ENCODE measurements at regions not wholly inside any gene's neighbourhood (a gene's known extent, or its start where the extent isn't known, plus 50 kb on each side); places are given as distances from the start of the nearest gene placed in this dataset.
"Not testable (repeated sequence)": the region's sequence is repeated elsewhere in the genome, so short reads cannot be mapped to it uniquely, and the experiment has no call there.

DNA sequence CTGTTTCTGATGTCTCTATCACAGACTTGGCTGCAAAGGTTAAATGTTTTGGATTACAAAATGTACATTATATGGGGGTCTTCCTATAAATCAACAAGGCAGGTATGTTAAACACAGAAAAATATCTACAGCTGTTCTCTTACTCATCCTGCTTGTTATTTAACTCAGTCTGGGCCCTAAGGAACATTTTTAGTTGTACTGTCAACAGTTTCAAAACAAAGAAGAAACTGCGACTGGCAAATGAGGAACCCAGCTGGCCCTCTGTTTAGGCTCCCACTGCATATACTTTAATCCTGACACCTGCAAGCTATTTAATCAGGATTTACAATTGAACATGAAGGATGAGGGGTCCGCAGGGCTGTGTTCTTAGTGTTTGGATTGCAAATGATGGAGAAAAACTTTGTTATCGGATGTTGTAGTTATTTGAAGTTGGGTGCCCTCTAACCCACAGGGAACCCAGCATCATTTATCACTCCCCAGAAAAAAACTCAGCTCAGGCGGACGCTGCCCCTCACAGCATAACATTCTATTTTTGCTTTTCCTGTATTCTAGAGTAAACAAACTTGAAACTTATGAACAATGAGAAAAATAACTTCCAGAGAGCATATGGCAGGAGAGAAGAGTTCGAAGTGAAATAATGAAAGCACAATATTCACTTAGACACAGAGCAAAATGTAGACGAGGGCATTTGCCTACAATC, 91.2 kb downstream of the POLR2M start:
- H3K4me3 ChIP-seq = no peak overlapping the region
- TF ChIP-seq POLR2AphosphoS5 (IDR thresholded peaks at IDR 0.05; ENCODE audit: borderline replicate concordance, low read depth, low read length) = no peak
- no peak for TF ChIP-seq EZH2 (IDR thresholded peaks at IDR 0.05)
- no peaks in the 10 kb centered on the region for H3K36me3 ChIP-seq (ENCODE audit: insufficient read depth, low read length)

DNA sequence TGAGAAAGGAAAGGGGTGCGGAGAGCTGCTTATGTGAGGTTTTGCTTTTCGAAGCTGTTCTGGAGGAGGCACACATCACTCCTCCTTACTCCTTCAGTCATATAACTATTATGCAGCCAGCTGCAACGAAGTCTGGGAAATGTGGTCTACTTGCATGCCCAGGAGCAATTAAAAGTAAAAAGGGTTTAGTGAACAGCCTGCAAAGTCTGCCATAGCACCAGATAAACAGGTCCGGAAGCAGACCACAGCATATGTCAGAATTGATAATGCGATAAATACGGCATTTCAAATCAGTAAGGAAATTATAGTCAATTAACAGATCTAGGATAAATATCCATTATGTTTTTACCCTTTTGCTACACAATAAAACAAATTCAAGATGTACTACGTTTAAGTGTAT, 99.5 kb downstream of the POLR2M start:
- H3K4me3 ChIP-seq = no peak overlapping the region
- no peaks in the 10 kb centered on the region for H3K36me3 ChIP-seq (ENCODE audit: insufficient read depth, low read length)
- no peak overlapping the region for H3K27ac ChIP-seq
- H3K9me3 ChIP-seq (ENCODE audit: low read depth, low read length) = no peaks in the 10 kb centered on the region
- no peak for DNase-seq (ENCODE audit: low read depth, low spot score)
- no peak overlapping the region for H3K9ac ChIP-seq (ENCODE audit: insufficient read length)
- TF ChIP-seq POLR2AphosphoS5 (IDR thresholded peaks at IDR 0.05; ENCODE audit: borderline replicate concordance, low read depth, low read length) (no peak), EZH2 (IDR thresholded peaks at IDR 0.05) (no peak), FOXP2 (optimal IDR thresholded peaks at IDR 0.05; ENCODE audit: control extremely low read depth, extremely low read length, insufficient read depth) (no peak)

More for the DNA sequence above, 91.2 kb downstream of the POLR2M start:
- no peak overlapping the region for H3K27ac ChIP-seq
- H3K9ac ChIP-seq (ENCODE audit: insufficient read length) = no peak overlapping the region
- DNase-seq (ENCODE audit: low read depth, low spot score) = no peak
- H3K9me3 ChIP-seq (ENCODE audit: low read depth, low read length) = no peaks in the 10 kb centered on the region

DNA sequence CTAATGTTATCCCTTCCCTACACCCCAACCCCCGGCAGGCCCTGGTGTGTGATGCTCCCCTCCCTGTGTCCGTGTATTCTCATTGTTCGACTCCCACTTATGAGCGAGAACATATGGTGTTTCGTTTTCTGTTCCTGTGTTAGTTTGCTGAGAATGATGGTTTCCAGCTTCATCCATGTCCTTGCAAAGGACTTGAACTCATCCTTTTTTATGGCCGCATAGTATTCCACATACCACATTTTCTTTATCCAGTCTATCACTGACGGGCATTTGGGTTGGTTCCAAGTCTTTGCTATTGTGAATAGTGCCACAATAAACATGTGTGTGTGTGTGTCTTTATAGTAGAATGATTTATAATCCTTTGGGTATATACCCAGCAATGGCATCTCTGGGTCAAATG, 102.8 kb downstream of the POLR2M start:
- not testable (repeated sequence) for H3K9ac ChIP-seq (ENCODE audit: insufficient read length); H3K4me3 ChIP-seq; H3K36me3 ChIP-seq (ENCODE audit: insufficient read depth, low read length); H3K9me3 ChIP-seq (ENCODE audit: low read depth, low read length); DNase-seq (ENCODE audit: low read depth, low spot score); H3K27ac ChIP-seq

DNA sequence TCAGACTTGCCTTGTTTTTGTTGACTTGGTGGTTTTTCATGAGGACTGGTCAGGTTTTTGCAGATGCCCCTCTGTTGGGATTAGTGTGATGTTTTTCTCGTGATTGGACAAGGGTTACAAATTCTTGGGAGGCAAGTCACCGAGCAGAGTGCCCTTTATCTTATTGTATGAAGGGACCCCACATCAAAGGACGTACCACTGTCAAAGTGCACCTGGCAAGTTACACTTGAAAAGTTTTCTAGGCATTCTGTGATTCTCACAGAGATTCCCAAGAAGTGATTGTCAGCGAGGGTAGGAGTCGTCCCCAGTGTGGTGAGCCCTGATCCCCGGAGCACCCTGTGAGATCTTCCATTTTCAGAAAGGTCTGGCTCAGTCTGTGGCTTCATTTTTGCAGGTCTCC, 110.1 kb downstream of the POLR2M start:
- Histone ChIP-seq H3K9me3 (ENCODE audit: low read depth, low read length) (no peaks in the 10 kb centered on the region), H3K9ac (ENCODE audit: insufficient read length) (no peak overlapping the region), H3K4me3 (no peak overlapping the region), H3K36me3 (ENCODE audit: insufficient read depth, low read length) (no peaks in the 10 kb centered on the region), H3K27ac (no peak overlapping the region)
- no peak for TF ChIP-seq FOXP2 (optimal IDR thresholded peaks at IDR 0.05; ENCODE audit: control extremely low read depth, extremely low read length, insufficient read depth)
- TF ChIP-seq POLR2AphosphoS5 (IDR thresholded peaks at IDR 0.05; ENCODE audit: borderline replicate concordance, low read depth, low read length) = no peak
- no peak for TF ChIP-seq EZH2 (IDR thresholded peaks at IDR 0.05)
- no peak for DNase-seq (ENCODE audit: low read depth, low spot score)

DNA sequence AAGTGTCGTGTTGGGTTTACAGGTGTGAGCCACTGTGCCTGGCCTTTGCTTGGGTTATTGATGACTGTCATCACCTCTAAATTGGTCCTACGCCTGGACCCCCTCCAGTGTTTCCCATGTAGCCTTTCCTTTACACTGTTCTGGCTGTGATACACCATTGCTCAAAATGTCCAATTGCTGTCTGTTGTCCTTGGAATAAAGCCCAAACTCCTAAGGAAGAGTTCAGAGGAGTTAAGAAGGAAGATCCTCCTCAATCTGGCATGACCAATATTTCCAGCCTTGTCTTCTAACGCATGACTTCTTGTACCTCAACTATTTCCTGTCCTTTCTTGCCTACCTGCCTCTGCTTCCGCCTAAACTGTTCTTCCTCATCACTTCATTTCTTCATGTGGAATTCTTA, 113.1 kb downstream of the POLR2M start:
- no peak for DNase-seq (ENCODE audit: low read depth, low spot score)
- Histone ChIP-seq H3K4me3 (no peak overlapping the region), H3K27ac (no peak overlapping the region), H3K36me3 (ENCODE audit: insufficient read depth, low read length) (no peaks in the 10 kb centered on the region), H3K9me3 (ENCODE audit: low read depth, low read length) (no peaks in the 10 kb centered on the region), H3K9ac (ENCODE audit: insufficient read length) (no peak overlapping the region)
- TF ChIP-seq POLR2AphosphoS5 (IDR thresholded peaks at IDR 0.05; ENCODE audit: borderline replicate concordance, low read depth, low read length) = no peak
- TF ChIP-seq EZH2 (IDR thresholded peaks at IDR 0.05) = no peak
- TF ChIP-seq FOXP2 (optimal IDR thresholded peaks at IDR 0.05; ENCODE audit: control extremely low read depth, extremely low read length, insufficient read depth) = no peak

DNA sequence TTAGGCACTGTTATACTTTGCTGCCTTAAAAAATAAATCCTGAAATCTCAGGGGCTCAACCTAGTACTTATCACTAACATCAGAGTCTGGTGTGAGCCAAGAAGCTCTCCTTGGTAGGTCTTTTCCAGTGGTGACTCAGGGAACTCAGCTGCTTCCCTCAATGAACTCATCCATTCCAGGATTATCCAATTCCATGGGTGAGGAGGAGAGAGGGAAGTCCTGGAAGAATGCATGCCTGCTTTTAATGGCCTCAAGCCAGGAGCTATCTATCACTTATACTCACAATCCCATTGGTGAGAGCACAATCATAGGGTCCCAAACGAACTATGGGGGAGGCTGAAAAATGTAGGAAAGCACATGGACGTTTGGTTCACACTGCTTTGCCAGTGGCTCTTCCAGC, 113.6 kb downstream of the POLR2M start:
- Histone ChIP-seq H3K27ac (no peak overlapping the region), H3K9me3 (ENCODE audit: low read depth, low read length) (no peaks in the 10 kb centered on the region), H3K36me3 (ENCODE audit: insufficient read depth, low read length) (no peaks in the 10 kb centered on the region), H3K4me3 (no peak overlapping the region), H3K9ac (ENCODE audit: insufficient read length) (no peak overlapping the region)
- DNase-seq (ENCODE audit: low read depth, low spot score) = no peak
- TF ChIP-seq POLR2AphosphoS5 (IDR thresholded peaks at IDR 0.05; ENCODE audit: borderline replicate concordance, low read depth, low read length) = no peak
- no peak for TF ChIP-seq EZH2 (IDR thresholded peaks at IDR 0.05)
- no peak for TF ChIP-seq FOXP2 (optimal IDR thresholded peaks at IDR 0.05; ENCODE audit: control extremely low read depth, extremely low read length, insufficient read depth)

DNA sequence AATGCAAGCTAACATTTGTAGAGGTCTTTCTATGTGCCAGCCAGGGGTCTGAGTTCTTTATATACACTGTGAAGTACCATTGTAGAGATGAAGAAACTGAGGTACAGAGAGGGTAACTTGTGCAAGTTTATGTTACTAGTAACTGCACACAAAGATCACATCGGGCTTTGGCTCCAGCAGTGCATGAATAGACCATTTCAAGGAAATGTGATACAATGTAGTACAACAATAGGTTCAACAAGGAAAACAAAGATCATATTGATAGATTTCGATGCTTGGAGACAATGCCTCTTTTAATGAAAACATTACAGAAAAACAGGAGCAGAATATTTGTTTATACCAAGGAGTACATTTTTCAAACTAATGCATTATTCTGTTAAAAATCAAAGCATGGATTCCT, 115.3 kb downstream of the POLR2M start:
- Histone ChIP-seq H3K27ac (no peak overlapping the region), H3K9me3 (ENCODE audit: low read depth, low read length) (no peaks in the 10 kb centered on the region), H3K36me3 (ENCODE audit: insufficient read depth, low read length) (no peaks in the 10 kb centered on the region), H3K4me3 (no peak overlapping the region), H3K9ac (ENCODE audit: insufficient read length) (no peak overlapping the region)
- no peak for DNase-seq (ENCODE audit: low read depth, low spot score)
- TF ChIP-seq EZH2 (IDR thresholded peaks at IDR 0.05) (no peak), POLR2AphosphoS5 (IDR thresholded peaks at IDR 0.05; ENCODE audit: borderline replicate concordance, low read depth, low read length) (no peak), FOXP2 (optimal IDR thresholded peaks at IDR 0.05; ENCODE audit: control extremely low read depth, extremely low read length, insufficient read depth) (no peak)

DNA sequence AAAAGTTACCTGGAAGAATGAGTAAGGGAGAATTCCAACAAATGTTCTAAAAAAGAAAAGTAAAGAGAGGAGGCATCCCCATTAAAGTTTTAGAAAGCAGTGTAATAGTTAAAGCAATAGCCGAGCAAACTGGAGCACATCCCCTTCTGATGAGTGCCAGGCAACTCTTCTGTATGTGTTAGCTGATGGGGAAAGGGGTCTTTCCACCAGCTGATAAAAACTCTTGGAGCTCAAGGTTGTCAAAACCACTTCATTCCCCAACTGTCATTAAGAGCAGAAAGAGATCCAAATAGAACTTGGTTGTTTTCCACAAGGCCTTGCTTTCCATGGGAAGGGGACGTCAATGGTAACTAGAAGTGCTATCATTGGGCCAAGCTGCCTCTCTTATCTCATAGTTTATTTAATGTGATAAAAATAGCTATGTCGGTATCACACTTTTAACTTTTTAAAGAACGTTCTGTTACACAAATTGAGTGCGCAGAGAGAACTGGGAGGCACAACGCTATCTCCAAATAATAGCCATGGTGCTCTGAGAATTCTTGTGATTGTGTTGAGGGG, 116.9 kb downstream of the POLR2M start:
- no peaks in the 10 kb centered on the region for H3K36me3 ChIP-seq (ENCODE audit: insufficient read depth, low read length)
- no peaks in the 10 kb centered on the region for H3K9me3 ChIP-seq (ENCODE audit: low read depth, low read length)
- no peak overlapping the region for H3K27ac ChIP-seq
- no peak for TF ChIP-seq POLR2AphosphoS5 (IDR thresholded peaks at IDR 0.05; ENCODE audit: borderline replicate concordance, low read depth, low read length)
- no peak for TF ChIP-seq FOXP2 (optimal IDR thresholded peaks at IDR 0.05; ENCODE audit: control extremely low read depth, extremely low read length, insufficient read depth)
- TF ChIP-seq EZH2 (IDR thresholded peaks at IDR 0.05) = no peak
- DNase-seq (ENCODE audit: low read depth, low spot score) = no peak
- no peak overlapping the region for H3K9ac ChIP-seq (ENCODE audit: insufficient read length)
- no peak overlapping the region for H3K4me3 ChIP-seq

DNA sequence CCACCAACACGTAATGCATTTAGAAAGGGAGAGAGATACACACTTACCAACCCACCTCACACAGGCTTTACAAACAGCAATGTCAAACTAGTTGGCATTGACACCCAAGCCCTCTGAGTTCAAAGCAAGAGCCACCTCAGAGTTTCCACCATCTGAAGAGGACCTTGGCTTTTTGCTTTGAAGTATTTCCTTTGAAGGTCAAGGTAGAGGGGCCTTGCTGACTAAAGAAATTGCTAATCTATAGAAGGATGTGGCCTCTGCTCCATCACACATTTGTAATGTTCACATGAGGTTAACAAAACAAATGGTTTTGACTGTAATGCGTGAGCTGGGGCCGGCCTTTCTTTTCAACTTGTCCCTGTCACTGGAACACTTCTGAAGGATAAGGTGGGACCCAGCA, 117.7 kb downstream of the POLR2M start:
- H3K4me3 ChIP-seq = no peak overlapping the region
- no peak for DNase-seq (ENCODE audit: low read depth, low spot score)
- H3K9me3 ChIP-seq (ENCODE audit: low read depth, low read length) = no peaks in the 10 kb centered on the region
- TF ChIP-seq EZH2 (IDR thresholded peaks at IDR 0.05) (no peak), POLR2AphosphoS5 (IDR thresholded peaks at IDR 0.05; ENCODE audit: borderline replicate concordance, low read depth, low read length) (no peak)
- no peaks in the 10 kb centered on the region for H3K36me3 ChIP-seq (ENCODE audit: insufficient read depth, low read length)
- no peak overlapping the region for H3K9ac ChIP-seq (ENCODE audit: insufficient read length)
- H3K27ac ChIP-seq = no peak overlapping the region
